ENCODE measurements at regions not wholly inside any gene's neighbourhood (a gene's known extent, or its start where the extent isn't known, plus 50 kb on each side); places are given as distances from the start of the nearest gene placed in this dataset.
A peak's percentile ranks its signal among the peaks of the same experiment; 100 is the strongest.
"Not testable (repeated sequence)": the region's sequence is repeated elsewhere in the genome, so short reads cannot be mapped to it uniquely, and the experiment has no call there.

GRCh38 chr11:8763070-8763685 is 80.6 kb downstream of the RPL27A start:
- DNase-seq, result no peak
- TF ChIP-seq GATA1 (IDR thresholded peaks at IDR 0.05; ENCODE audit: low read depth, low read length) (no peak), POLR2A (IDR thresholded peaks at IDR 0.05; ENCODE audit: low read length) (no peak)

- TF ChIP-seq POLR2A (IDR thresholded peaks at IDR 0.05; ENCODE audit: low read length) (no peak), GATA1 (IDR thresholded peaks at IDR 0.05; ENCODE audit: low read depth, low read length) (no peak)
- DNase-seq, result peak in 1 of 2 experiments; percentile 9
Observed at GRCh38 chr11:8765294-8765693, 82.7 kb downstream of the RPL27A start.

GRCh38 chr11:8766043-8766987 is 83.7 kb downstream of the RPL27A start:
- TF ChIP-seq GATA1 (IDR thresholded peaks at IDR 0.05; ENCODE audit: low read depth, low read length) (no peak), POLR2A (IDR thresholded peaks at IDR 0.05; ENCODE audit: low read length) (no peak)
- no peak for DNase-seq

- no peak for DNase-seq
Observed at GRCh38 chr11:8766988-8767374, 84.4 kb downstream of the RPL27A start.

GRCh38 chr11:8767466-8768142 is 85.0 kb downstream of the RPL27A start:
- TF ChIP-seq POLR2A (IDR thresholded peaks at IDR 0.05; ENCODE audit: low read length) (no peak), GATA1 (IDR thresholded peaks at IDR 0.05; ENCODE audit: low read depth, low read length) (no peak)
- peak; percentile 33 to 58 for DNase-seq

More at GRCh38 chr11:8766988-8767374, 84.4 kb downstream of the RPL27A start:
- TF ChIP-seq GATA1 (IDR thresholded peaks at IDR 0.05; ENCODE audit: low read depth, low read length), result no peak
- TF ChIP-seq POLR2A (IDR thresholded peaks at IDR 0.05; ENCODE audit: low read length), result no peak

- peak; percentile 93 to 96 for DNase-seq
- TF ChIP-seq POLR2A (IDR thresholded peaks at IDR 0.05; ENCODE audit: low read length), result peak; percentile 53
- no peak for TF ChIP-seq GATA1 (IDR thresholded peaks at IDR 0.05; ENCODE audit: low read depth, low read length)
Observed at GRCh38 chr11:8768625-8769333, 86.2 kb downstream of the RPL27A start.

- DNase-seq, result peak in 1 of 2 experiments; percentile 7
- TF ChIP-seq POLR2A (IDR thresholded peaks at IDR 0.05; ENCODE audit: low read length), result no peak
- no peak for TF ChIP-seq GATA1 (IDR thresholded peaks at IDR 0.05; ENCODE audit: low read depth, low read length)
Observed at GRCh38 chr11:8772571-8773519, 90.3 kb downstream of the RPL27A start.

GRCh38 chr11:8773916-8774539 is 91.4 kb downstream of the RPL27A start:
- no peak for DNase-seq
- TF ChIP-seq POLR2A (IDR thresholded peaks at IDR 0.05; ENCODE audit: low read length) (no peak), GATA1 (IDR thresholded peaks at IDR 0.05; ENCODE audit: low read depth, low read length) (no peak)

GRCh38 chr11:8774916-8775315 is 92.3 kb downstream of the RPL27A start:
- not testable (repeated sequence) for DNase-seq

GRCh38 chr11:8775332-8775731 is 92.7 kb downstream of the RPL27A start:
- no peak for TF ChIP-seq GATA1 (IDR thresholded peaks at IDR 0.05; ENCODE audit: low read depth, low read length)
- TF ChIP-seq POLR2A (IDR thresholded peaks at IDR 0.05; ENCODE audit: low read length), result no peak
- DNase-seq, result no peak

- no peak for DNase-seq
- TF ChIP-seq POLR2A (IDR thresholded peaks at IDR 0.05; ENCODE audit: low read length) (no peak), GATA1 (IDR thresholded peaks at IDR 0.05; ENCODE audit: low read depth, low read length) (no peak)
Observed at GRCh38 chr11:8775734-8776133, 93.1 kb downstream of the RPL27A start.

GRCh38 chr11:8776209-8776608 is 93.6 kb downstream of the RPL27A start:
- no peak for DNase-seq
- no peak for TF ChIP-seq GATA1 (IDR thresholded peaks at IDR 0.05; ENCODE audit: low read depth, low read length)
- TF ChIP-seq POLR2A (IDR thresholded peaks at IDR 0.05; ENCODE audit: low read length), result no peak
